Activated CD4-positive, CD25-positive, alpha-beta regulatory T cell (primary cell): ENCODE measurements at regions not wholly inside any gene's neighbourhood (a gene's known extent, or its start where the extent isn't known, plus 50 kb on each side); places are given as distances from the start of the nearest gene placed in this dataset.
A peak's percentile ranks its signal among the peaks of the same experiment; 100 is the strongest.

Source experiments
- DNase-seq, 4 experiments: peaks; one replicate each; lab custom pipeline; 2025; lab: John Stamatoyannopoulos, UW

DNA sequence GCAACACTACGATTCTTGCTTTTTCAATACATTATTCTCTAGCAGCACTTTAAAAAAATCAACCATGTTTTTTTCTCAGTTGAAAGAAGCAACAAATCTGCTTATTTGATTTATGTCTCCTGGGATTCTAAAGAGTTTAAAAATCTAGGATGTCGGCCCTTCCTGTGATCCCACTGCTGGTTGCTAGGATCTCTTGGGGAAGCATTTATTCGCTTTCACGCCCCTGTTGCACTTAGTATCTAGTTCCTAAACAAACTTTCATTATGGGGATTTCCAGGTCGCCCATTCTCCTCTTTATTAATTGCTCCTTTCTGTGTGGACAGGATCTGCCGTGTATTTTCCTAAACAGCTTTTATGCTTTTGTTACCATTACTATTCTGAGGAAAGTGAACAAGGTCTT lies 313.5 kb downstream of the AGTPBP1 start:
- no peak for DNase-seq

GRCh38 chr9:85427772-85428171 lies 314.0 kb downstream of the AGTPBP1 start:
- DNase-seq, result no peak

GRCh38 chr9:85425153-85425611 lies 316.6 kb downstream of the AGTPBP1 start:
- DNase-seq, result peak in 1 of 4 experiments; percentile 3

GRCh38 chr9:85423422-85423821 lies 318.3 kb downstream of the AGTPBP1 start:
- no peak for DNase-seq

GRCh38 chr9:85421641-85422040 lies 320.1 kb downstream of the AGTPBP1 start:
- no peak for DNase-seq

DNA sequence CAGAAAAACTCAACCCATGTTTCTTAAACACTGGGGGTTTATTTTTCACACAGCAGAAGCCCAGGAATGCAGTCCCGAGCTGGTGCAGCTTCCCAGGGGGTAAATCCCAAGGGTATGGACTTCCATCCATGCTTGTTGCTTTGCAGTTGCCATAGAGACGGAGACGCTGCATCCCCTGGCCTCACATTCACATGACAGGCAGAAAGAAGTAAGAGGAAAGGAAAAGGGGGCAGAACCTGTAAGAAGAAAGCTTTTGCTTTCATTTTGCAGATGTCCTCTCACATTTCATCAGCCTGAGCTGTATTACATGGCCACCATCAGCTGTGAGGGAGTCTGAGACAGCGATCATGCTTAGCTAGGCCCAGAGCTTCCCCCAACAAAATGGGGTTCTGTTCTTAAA lies 321.0 kb downstream of the AGTPBP1 start:
- DNase-seq, result no peak

DNA sequence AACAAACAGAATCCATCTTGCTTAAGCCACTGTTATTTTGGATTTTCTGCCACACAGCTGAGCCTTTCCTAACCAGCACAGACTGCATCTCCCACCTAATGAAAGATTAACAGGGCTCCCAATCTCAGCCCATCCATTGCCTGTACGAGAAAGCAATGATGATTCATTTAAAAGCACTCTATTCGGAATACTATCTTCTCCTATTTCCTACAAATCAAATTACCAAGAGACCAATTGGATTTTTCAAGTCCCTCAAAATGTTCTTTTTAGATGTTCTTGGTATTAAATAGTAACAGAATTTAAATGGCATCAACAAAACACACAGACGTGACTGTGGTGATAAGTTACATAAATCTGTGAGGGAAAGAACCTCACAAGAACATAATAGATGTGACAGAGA lies 324.1 kb downstream of the AGTPBP1 start:
- no peak for DNase-seq

DNA sequence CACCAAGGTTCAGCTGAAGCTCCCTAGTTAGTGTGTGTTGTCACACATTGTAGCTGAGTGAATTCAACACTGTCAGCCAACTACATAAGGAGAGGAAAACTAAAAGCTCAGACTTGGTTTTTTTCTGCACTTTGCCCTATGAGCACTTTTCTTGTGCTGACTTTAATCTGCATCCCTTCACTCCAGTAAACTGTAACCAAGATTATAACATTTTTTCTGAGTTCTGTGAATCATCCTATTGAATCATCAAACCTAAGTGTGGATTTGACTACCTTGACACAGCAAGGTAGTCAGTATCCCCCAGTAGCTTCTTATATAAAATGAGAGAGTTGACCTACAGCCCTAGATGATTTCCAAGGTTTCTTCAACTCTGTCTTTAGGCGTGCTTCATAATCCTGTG lies 325.0 kb downstream of the AGTPBP1 start:
- no peak for DNase-seq

DNA sequence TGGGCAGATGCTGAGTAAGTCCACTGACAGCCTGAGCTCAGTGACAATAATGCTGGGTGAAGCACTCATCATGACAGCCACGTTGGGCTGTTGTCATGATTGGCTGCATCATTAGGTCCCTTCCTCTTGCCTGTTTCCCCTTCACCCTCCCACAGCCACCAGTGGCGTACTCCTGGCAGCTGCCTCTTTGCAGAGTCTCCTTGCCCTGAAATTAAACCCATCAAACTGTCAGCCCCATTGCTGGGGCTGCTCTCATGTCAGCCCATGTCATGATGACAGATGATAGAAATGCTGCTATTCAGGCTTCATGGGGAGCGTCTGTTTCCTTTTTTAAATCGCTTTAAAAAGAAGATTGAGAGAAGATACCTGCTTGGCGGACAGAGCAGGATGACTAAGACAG lies 327.4 kb downstream of the AGTPBP1 start:
- DNase-seq, result no peak

GRCh38 chr9:85408494-85408893 lies 333.3 kb downstream of the AGTPBP1 start:
- no peak for DNase-seq

- no peak for DNase-seq
Measured at GRCh38 chr9:85405566-85405950, 336.2 kb downstream of the AGTPBP1 start.

DNA sequence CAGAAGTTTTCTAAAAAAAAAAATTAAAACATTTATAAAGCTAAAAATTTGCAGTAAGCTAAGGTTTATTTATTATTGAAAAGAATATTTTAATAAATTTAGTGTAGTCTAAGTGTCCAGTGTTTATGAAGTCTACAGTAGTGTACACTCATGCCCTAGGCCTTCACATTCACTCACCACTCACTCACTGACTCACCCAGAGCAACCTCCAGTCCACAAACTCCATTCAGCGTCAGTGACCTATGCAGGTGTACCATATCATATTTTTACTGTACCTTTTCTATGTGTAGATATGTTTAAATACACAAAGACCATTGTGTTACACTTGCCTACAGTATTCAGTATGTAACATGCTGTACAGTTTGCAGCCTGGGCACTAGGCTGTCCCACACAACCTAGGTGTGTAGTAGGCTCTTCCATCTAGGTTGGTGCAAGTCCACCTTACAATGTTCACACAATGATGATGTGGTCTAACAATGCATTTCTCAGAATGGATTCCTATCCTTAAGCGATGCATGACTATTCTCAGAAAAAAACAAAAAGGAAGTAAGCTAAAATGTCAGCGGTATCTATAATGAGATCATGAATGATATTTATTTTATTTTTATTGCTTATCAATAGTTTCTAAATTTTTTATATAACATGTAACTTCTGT lies 336.7 kb downstream of the AGTPBP1 start:
- no peak for DNase-seq

DNA sequence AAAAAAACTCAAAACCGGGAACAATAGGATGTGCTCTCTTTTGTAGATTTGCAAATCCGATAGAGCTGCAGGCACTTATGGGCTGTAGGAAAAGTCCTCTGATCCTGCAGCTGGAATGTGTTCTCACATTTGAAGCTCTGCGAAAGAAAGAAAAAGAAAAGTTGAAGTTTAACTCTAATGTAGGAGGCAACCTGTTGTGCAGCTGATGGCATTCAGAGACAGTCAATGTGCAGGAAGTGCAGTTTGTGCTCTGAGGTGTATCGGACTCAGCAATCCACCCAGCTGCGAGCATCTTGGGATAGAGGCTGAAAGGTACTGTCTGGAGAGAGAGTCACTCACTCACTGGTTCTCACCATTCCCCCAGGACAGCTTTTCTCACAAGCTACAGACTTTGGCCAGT lies 339.2 kb downstream of the AGTPBP1 start:
- no peak for DNase-seq

DNA sequence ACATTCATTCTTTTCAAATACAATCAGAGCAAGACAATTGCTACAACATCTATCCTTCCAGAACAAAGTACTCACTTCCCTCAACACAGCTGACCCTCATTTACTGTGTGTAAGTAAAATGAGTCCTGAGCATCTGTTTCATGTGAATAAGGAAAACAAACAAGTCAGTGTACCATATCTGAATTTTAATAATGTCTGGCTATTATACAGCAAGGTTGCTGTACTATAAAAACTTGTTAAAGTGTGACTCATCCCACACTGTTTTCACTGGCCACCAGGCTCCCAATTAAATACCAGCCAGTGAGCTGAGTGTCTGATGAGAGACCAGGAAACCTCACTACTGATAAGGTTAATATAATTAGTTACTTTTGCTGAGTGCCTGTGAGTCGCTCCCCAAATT lies 339.8 kb downstream of the AGTPBP1 start:
- no peak for DNase-seq

DNA sequence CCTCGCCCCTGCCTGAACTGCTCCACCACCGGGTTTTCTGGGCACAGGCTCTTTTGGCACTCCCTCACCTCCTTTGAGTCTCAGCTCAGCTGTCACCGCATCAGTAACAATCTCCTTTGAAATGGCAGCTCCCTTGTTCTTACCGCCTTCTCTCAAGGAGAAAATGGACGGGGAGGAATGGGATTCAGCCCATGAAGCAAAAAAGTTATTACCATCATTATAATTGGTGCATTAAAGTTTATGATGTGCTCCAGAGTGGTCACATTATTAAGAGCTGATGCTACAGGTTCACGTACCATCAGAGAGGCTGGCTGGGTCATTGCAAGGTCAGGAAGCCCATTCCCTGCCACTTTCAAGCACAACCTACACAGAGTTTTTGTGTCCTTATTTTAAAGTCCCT lies 344.7 kb downstream of the AGTPBP1 start:
- DNase-seq, result no peak

DNA sequence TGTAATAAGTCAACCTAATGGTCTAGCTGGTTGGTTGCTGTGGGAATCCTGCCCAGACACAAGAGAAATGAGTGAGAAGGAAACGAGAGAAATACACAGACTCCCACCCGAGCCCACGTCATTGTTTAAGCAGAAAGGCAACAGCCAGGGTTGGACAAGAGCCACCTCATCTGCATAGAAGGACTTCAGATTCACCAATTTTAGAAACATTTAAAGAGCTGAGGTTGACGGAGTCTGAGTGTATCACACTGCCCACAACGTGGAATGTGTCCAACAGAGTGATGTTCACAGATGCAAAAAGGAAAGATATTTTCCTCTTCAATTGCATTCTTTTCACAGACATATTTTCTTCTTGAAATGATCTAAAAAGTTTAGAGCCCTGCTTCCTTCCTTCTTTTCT lies 349.5 kb downstream of the AGTPBP1 start:
- DNase-seq, result no peak

DNA sequence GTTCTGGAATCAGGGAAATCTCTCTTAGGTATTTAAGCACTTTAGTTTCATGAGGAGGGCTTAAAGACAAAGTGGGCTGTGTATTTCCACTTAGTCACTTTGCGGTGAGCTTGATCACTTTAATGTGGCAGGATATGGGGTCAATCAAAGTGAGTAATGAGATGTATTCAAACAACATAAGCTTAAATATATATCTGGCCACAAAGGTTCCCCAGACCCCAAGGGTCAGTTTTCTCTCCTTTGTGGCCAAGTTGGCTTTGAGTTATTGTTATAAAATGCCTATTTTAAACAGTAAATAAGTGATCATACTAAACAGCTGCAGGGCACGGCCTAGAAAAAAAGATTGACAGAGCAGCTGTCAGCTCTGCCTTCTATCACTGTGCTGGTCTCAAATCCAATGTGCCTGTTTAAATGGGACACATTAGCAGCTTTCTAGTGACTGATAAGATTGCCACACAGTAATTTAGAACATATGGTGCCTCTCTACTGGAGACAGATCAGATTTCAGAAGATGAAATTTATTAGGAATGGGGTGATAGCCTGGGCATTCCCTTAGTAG lies 363.9 kb downstream of the AGTPBP1 start:
- no peak for DNase-seq

DNA sequence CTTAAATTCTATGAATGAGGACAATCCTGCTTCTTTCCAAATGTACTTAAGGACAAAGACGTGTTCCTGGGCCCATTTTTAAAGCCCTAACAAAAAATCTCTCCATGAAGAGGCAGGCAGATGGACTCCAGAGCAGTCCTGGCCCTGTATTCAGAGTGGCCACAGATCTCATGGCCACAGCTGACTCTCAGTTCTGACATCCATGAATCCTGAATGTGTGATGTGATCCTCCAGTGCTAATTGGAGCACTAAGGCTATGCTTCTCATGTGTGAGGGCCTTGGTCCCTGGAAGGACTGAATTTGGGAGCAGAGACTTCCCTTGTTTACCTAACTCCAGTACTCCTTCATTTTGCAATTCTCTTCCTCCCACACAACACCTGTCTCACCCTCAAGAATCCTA lies 373.0 kb downstream of the AGTPBP1 start:
- no peak for DNase-seq

DNA sequence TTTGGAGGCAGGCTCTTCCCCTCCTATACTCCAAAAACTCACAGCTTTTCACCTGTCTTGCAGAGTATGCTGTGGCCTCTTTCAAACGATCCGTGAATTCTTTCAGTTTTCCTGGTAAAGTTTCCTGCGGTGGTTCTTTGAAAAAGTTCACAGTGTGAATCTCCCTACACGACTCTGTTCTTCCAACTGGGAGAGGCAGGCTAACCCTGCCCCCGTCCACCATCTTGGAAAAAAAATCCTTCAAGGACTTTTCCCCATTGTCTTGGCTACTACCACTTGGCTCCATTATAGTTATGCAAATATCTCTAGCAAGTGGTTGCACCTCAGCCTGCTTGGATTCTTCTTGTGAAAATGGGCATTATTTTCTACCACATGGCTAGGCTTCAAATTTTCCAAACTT lies 382.6 kb downstream of the AGTPBP1 start:
- no peak for DNase-seq

DNA sequence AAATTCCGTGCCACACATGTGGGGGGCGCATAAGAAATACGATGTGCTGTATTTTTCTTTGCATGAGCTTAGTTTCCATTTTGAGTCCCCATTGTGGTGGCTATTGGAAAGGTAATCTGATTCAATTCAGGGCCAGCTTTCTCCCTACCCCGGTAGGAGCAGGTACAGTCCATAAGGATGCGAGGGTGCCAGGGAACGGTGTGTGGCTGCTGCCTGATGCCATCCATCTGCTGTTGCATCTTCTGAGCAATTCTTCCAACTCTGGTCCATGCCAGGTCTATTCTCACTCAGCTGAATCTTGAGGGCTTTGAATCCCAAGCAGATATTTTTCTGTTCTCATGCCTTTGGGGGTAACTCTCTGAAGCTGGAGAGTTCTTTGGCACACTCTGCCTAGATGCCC lies 392.7 kb downstream of the AGTPBP1 start:
- no peak for DNase-seq

DNA sequence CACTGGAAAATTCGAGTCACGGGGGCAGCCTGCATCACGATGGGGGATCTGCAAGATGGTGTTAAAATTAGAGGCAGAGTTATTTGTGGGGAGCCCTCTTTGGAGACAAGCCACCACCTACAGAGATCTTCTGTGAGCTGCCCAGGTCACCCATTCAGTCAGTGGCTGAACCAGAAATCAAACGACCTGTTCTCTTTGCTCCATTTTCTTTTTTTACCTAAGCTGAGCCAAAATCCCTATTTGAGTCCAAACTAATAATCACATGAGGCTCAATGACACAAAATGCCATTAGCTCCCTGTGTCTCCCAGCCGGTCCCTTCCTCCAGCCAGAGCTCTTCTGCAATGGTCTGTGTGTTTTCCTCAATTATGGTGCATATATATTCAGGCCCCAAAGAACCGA lies 394.2 kb downstream of the AGTPBP1 start:
- no peak for DNase-seq

- no peak for DNase-seq
Measured at GRCh38 chr9:85344901-85345300, 396.9 kb downstream of the AGTPBP1 start.

DNA sequence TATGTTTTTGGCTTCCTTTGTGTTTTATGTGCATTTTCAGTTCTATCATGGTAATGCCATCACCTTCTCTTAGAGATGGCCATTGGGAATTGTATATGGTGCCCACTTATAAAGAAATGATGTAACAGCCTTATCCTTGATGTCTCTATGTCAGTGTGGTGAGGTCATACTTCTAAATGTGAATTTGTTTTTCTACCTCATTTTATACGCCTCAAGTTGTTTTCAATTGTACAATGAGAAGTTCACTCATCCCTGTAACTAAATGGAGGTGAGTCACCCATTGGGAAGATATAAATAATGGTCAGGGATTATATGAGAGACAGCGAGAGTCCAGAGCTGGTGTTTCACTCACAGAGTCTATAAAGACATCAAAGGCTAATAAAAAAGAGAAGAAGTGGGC lies 402.4 kb downstream of the AGTPBP1 start:
- DNase-seq, result no peak

GRCh38 chr9:85334228-85334627 lies 407.5 kb downstream of the AGTPBP1 start:
- no peak for DNase-seq
